ENCODE measurements at regions not wholly inside any gene's neighbourhood (a gene's known extent, or its start where the extent isn't known, plus 50 kb on each side); places are given as distances from the start of the nearest gene placed in this dataset.
"Not testable (repeated sequence)": the region's sequence is repeated elsewhere in the genome, so short reads cannot be mapped to it uniquely, and the experiment has no call there.

DNA sequence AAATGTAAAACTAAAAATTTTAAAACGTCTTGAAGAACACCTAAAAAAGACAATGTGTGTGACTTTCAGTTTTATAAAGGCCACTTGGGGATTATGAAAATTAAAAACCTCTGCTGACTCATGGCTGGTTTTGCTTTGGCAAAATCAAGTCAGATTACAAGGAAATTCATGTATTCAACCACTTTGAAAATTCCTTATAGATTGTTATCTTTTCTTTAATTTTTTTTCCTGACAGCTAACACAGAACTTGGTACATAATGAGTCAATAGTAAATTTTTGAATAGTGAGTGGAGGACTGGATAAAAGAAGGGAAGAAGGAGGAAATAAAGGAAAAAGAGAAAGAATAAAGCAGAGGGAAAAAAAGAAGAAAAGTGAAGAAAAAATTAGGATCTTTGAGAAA is 1774.7 kb upstream of the ACO1 start:
- DNase-seq: no peak

DNA sequence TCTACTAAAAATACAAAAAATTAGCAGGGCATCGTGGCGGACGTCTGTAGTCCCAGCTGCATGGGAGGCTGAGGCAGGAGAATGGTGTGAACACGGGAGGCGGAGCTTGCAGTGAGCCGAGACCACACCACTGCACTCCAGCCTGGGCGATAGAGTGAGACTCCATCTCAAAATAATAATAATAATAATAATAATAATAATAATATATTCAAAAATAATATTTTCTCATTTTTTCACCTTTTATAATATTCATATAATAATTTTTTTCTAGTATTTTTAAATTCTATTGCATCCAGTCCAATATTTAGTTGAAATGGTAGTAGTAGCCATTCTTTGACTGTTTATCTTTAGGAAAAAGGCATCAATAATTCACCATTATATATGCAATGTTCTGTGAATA is 1767.7 kb upstream of the ACO1 start:
- DNase-seq: not testable (repeated sequence)

DNA sequence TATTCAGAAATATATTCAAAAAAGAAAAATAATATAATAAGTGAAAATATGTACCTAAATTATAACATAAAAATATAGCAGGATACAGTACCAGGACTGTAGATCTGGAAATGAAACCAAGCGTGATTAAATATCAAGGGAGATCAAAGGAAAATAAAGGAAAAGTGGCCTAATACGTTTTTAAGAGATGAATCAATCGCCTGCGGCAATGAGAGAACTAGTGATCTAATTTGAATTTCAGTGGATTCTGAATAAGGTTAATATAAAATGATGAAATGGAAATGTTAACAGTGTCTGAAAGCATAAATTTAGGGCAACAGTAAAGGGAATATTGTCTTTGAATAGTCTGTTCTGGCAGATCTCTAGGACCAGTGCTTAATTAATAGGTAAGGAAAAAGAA is 1761.9 kb upstream of the ACO1 start:
- DNase-seq: no peak

DNA sequence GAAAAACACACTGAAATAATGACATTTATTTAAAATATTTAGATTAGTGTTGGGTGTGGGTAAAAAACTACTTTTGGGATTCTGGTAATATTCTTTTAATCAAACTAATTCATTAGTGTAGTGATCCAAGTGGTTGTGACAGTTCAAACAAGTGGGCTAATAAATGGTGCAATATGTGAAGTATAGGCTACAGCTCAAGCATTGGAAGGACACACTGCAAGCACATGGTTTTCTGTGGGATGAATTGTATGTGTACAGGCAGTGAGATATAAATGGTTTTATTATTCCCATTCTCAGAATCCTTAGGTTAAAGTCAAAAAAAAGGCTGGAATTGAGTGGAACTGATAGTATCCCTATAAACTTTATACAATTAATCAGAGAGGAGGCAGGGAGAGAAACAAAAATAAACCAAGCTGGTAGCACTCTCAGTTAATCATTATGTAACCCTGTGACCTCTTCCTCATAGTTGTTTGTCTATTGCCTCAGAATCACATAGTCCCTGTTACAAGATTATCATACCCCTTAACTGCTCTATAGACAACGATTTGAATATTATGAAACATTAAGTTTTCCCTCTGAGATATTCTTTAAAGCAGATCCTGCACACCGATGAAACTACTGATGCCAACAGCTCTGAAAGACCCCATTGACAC is 1755.4 kb upstream of the ACO1 start:
- no peak for DNase-seq

DNA sequence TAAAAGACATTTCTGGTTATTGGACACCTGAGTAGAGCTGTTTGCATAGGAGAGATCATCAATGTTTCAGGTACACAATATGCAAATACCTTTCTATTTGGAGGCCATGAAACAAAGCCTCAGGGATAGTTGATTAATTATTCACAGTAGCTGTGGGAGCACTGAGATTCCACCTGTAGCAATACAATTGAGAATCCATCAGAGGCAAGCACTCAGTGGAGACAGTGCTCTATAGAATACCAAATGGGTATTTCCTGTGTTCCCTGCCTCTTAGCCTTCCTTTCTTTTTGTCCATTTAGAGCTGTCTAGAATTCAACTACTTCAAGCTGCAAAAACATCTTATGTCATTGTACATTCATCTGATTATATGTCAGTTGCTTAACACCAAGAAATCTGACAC is 1754.0 kb upstream of the ACO1 start:
- DNase-seq: peak in 1 of 3 experiments; percentile 0

DNA sequence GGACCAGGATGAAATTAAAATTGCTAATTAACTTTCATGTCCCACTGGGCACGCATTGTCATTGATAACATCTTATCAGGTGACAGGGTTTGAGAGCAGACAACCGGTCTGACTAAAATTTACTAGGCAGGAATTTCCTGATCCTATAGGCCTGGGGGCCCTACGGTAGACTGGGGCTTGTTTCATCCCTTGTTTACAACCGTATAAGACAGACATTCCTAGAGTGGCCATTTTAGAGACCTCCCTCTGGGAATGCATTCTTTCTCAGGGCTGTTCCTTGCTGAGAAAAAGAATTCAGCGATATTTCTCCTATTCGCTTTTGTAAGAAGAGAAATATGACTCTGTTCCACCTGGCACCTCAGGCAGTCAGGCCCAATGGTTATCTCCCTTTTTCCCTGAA is 1737.8 kb upstream of the ACO1 start:
- DNase-seq: not testable (repeated sequence)

DNA sequence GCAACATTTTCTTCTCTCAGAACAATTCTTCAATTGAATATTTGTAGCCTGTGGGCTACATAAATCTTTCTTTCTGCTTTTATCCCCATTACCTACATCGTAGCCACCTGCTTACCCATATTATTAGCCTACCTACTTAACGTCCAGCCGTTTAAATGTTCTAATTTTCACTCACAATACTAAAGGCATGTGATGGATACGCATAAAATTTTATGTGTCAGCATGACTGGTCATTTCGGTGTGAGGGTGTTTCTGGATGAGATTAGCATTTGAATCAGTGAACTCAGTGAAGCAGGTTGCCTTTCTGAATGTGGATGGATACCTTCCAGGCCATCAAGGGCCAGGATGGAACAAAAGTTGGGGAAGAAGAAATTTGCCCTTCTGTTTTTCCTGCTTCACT is 1722.5 kb upstream of the ACO1 start:
- peak in 1 of 3 experiments; percentile 2 for DNase-seq

DNA sequence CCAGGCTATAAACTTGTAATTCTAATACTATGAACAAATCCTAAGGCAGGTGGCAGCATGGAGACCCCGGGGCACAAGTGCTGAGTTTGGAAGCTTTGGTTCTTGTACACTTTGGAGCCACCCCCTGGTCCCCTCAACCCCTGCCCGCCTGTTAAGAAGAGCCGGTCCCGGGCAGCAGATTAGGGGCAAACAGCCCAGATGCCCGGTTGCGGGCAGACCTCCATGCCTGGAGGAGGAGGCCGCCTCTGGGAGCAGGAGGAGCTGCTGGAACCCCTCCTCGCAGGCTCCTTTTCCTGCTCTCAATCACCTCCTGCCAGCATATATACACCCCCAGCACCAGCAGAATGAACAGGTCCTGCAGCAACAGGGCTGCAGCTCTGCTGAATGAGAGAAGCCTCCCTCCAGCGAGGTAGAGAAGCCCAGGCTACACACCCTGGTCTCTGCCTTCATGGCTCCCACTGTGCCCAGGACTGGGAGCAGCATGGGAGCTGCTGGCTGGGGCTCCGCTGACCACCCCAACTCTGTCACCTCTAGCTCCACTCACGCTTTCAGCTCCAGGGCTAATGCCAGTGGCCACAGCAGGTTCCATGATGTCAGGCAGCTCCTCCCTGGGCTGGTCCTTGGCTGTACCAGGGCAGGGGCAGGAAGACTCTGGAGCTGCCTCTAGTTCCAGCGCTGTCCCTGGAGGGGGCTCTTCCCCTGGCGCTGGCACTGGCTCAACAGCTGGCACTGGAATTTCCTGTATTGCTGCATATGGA is 1713.5 kb upstream of the ACO1 start:
- no peak for DNase-seq

DNA sequence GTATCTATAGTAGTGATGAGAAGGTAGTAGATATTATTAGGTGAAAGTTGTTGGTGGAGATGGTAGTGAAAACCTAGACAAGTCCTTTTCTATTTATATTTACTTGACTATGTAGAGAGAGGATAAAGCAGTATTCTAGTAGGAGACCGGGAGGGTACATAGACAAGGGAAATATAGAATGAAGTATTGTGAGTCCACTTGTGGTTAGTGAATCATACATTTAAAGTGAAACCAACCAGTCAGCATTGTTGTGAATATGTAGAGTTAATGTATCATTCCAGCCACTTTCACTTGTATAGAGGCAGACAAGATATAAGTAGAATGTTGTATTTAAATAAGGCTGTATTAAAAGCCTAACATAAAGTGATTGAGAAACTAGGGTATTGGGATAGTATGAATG is 1711.3 kb upstream of the ACO1 start:
- no peak for DNase-seq

DNA sequence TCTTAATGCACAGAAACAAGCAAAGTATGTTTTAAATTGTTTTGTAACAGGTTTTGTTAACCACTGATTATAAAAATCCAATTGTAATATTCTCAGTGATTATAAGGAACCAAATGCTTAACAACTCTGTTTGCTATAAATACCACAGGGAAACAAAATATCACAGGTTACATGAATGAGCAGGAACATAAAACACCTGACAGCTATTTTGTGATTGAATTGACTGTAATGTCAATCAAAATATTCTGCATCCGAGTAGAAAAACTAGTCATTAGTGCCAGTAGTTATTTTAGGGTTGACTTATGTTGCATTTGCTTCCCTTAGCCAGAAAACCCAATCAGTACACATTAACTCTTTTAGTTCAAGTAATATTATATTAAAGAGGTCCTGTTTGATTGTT is 1707.8 kb upstream of the ACO1 start:
- no peak for DNase-seq

DNA sequence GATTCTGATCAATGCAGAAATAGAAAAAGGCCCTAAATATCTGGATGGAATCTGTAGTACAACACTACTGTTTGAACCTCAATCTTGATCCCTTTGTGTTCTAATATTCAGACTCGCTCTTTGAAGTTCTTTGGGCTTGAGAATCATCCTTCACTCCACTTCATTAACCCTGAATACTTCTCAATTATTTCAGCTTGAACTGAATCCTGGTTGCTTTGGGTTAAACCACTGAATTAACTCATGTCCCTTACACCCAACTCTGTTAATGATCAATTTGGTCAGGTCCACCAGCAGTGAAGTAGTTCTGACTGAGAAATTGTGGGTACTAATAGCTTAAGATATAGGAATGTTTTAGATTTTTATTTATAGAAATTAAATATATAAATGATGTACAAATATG is 1707.2 kb upstream of the ACO1 start:
- DNase-seq: no peak

DNA sequence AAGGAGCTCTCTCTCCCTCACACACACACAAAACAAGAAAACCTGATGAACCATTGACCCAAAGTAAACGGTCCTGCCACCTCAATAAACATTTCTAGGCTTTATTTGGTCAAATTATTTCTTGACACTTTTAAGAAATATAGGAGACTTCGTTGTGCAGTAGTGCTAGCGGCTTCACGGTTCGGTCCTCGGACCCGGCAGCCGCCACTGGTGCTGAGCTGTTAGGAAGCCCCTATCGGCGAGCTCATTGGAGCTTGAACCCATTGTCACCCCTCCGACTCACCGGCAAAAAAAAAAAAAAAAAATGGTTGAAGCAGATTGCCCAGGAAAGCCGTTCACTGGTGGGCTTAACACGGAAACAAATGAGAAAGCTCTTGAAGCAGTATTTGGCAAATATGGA is 1695.6 kb upstream of the ACO1 start:
- DNase-seq: no peak

DNA sequence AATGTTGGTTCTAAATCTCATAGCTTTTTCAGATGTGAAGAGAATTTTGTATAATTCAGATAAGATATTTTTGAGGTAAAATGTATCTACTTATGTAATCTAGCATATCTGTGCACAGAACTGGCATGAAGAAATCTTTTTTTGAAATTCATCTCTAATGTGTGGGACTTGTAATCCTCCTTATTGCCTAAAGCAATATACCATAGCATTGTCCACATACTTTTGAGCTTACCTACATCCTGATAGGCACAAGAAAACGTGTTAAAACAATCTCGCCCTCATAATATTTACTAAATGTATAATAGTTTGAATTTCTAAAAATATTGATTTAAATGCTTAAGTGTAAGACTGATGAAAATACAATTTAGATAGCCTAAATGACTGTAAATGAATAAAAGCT is 1686.5 kb upstream of the ACO1 start:
- DNase-seq: no peak

DNA sequence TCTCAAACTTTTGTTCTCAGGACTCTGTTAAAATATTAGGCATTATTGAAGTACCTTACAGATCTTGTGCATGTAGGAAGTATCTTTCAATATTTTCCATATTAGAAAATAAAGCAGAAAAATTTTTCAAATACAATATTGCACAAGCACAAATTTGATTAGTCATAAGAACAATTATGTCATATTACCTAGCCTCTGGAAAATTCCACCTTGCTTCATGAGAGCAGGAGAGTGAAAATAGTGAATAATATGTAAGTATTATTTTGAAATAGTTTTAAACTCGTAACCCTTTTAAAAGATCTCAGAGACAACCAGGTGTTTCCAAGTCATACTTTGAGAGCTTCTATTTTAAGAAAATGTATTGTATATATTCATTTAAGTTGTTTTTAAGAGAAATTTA is 1672.9 kb upstream of the ACO1 start:
- no peak for DNase-seq

DNA sequence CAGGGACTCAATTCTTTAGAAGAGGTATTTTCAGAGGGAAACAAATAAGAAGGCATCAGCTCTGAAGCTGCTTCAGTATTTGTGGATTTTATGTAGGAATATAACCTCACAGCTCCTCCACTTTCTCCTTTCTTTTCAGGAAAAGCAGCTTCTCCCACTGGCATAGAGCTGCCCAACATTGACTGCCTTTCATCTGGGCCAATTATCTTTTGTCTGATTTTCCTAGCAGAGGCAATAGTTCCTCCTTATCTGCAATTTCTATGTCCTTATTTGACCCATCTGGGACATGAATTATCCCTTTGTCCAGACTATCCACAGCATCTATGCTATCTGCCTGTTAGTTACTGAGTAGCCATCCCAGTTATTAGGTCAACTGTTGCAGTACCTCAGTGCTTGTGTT is 1671.2 kb upstream of the ACO1 start:
- DNase-seq: peak in 1 of 3 experiments; percentile 7

DNA sequence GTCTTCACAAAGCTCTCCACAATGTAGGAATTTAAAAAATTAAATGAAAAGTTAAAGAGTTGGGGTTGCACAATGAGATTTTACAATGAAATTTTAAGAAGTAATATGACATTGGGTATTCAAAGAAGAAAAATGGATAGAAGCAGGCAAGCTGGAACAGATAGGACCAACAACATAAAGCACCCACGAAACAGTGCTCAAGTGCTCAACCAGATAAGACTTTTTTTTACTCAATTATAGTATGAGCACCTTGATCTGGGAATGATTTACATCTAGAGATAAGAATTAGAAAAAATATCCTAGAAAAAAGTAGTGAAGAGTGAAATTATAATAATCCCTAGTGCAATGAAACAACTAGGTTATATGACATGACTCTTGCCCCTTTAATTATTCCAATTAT is 1670.1 kb upstream of the ACO1 start:
- DNase-seq: no peak

DNA sequence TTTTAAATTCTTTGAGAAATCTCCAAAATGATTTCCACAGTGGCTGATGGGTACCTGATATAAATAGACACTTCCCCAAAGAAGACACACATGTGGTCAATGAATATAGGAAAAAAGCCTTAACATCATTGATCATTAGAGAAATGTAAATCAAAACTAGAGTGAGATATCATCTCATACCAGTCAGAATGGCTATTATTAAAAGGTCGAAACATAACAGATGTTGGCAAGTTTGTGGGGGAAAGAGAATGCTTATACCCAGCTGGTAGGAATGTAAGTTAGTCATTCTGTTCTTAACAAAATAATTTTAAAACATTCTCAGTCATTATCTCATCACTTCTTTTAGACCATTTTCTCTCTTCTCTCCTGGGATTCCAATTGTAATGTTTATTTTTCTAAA is 1666.0 kb upstream of the ACO1 start:
- no peak for DNase-seq

DNA sequence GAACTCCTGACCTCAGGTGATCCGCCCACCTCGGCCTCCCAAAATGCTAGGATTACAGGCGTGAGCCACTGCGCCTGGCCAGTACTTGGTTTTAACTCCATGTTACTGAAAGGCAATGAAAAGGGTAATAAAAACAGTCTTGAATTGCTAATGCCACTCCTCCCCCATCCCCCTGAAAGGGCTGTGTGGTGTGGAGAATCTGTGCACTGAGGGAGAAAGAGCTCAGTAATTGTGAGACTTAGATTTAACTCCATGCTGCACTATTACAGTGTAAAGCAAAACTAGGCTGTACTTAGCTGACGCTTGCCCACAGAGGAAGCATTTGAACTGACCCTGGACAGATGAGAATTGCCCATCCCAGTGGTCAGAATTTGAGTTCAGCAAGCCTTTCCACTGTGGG is 1662.4 kb upstream of the ACO1 start:
- DNase-seq: no peak

DNA sequence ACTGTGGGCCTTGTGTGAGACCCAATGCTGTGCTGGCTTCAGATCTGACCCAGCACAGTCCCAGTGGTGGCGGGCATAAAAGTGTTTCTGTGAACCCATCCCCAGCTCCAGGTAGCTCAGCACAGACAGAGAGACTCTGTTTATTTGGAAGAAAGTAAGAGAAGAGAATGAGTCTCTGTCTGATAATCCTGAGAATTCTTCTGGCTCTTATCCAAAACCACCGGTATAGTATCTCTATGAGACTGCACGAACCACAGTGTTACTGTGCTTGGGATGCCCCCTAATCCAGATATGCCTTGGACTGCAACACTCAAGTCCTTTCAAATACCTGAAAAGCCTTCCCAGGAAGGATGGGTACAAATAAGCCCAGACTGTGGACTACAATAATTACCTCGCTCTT is 1660.8 kb upstream of the ACO1 start:
- DNase-seq: no peak

DNA sequence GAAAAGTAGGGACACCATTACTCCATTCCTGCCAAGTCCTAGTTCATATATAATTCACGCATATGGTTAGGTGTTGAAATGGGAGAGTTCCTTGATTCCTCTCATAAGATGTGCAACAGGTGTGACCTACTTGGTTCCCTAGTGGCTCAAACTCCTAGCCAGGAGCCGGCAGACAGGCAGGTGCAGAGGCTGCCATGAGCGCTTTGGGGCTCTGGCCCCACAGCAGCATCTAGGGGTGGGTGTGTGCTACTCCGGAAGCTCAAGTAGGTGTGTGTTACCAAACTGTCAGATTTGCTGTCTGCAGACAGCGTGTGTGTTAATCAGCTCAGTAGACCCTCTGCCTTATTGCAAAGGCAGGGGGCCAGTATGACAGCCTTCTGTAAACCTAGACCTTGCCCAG is 1652.4 kb upstream of the ACO1 start:
- no peak for DNase-seq

DNA sequence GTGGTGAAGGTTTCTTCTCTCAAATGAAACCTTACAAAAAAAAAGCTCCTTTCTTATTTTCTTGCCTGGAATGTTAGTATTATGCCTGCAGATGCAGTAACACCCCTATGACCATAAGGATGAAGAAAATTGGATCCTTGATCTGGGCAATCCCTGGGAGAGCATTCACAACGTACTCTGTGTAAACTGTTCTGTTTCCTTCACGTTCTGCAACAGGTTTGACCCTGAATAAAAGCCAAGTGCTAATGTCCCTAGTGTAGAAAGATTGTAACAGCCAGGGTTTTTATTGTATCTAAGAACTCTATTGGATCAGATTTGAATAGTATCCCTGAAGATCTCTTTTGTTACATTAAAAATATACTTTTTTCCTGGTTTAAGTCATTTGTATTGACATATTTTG is 1639.6 kb upstream of the ACO1 start:
- no peak for DNase-seq

DNA sequence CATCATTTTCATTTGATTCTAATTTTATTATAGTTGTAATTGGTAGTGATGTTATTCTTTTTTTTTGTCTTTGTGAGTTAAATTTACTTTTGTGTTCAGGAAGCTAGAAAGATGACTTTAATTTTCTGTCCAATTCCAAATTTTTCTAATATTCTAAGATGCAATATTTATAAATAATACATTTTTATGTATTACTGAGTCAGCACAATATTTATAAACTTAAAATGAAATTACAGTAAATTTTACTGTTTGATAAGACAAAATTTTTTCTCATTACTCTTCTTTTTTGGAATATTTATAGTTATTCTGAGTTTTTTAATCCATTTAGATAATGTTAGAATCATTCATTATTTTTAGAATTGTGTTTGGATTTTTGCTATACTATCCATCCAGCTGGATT is 1637.9 kb upstream of the ACO1 start:
- no peak for DNase-seq

DNA sequence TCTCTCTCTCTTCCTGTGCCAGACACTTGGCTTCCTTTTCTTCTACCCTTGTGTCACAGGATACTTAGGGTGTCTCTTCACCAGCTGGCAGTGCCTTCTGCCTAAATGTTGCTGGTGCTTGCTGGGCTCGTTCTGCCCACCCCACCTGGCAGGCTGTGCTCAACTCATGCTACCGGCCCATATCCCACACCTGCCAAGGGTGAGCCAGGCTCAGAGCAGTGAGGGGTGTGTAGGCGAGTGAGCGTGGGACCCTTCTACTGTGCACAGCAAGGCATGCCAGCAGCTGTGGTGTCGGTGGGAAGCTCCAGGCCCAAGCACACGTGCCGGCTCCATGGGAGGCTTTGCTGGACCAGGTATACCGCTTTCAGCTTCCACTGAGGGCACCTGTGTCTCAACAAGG is 1626.7 kb upstream of the ACO1 start:
- DNase-seq: no peak

DNA sequence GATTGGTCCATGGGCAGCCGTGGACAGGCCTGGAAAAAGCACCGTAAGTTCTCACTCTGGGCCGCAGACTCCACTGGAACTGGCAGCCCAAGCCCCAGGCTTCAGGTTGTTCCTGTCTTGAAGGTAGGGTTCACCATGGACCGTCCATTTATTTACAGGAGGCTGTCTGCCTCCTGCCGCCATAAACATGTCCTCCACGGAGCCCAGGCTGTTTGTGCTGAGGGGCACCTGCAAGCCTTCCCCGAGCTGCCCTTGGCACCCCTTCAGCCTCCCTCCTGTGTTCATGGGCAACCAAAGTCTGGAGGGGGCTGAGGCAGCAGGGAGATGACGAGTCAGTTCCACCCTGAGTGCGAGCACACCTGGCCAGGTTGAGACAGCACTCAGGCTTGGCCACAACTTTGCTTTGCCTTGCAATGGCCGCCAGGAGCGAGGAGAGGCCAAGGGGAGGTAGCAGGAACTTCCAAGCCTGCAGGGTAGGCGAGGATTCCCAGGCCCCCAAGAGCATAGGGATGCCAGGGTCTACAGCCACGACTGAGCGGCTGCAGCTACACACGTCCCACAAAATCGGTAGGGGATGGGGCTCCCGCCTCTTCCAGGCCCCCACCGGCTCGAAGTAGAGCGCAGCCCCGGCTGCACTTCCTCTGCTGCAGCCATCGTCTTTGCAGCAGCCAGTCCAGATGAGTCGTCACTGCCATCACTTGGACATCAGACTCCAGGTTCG is 1625.6 kb upstream of the ACO1 start:
- no peak for DNase-seq
